C4-2B (cell line): ENCODE measurements at regions not wholly inside any gene's neighbourhood (a gene's known extent, or its start where the extent isn't known, plus 50 kb on each side); places are given as distances from the start of the nearest gene placed in this dataset.

Experiments
- H3K27ac ChIP-seq: fragments of 450-650 bp; 2 replicates; pipeline ENCODE4 v1.5.1; 2017
- ZFX ChIP-seq: fragments of 450-650 bp; IDR thresholded peaks from 2 replicates; pipeline ENCODE4 v1.6.1; 2017
- TF ChIP-seq, protein P1 (sequence below): fragments of 450-650 bp; conservative IDR thresholded peaks from 2 replicates; pipeline ENCODE4 v1.5.1; 2017; ENCODE audit warnings: mild to moderate bottlenecking

DNA sequence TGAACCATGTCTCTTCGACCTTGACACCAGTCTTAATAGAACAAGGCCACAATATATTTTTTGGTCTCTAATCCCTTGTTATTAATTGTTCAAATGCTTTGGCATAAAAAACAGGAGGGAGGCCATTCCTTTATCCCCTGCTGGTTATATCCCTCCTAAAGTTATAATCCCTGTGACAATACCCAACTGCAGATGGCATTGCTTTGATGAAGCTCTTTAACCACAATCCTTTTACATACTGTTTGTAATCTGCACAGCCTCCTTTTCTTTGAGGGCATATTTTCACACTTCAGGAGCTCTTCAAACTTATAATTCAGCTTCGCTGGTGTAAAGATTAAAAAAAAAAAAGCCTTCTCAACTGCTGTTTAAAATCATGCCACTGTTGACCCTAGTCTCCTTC lies 919.0 kb downstream of the EPHA3 start:
- TF ChIP-seq ZFX: no peak
- TF ChIP-seq, protein P1, sequence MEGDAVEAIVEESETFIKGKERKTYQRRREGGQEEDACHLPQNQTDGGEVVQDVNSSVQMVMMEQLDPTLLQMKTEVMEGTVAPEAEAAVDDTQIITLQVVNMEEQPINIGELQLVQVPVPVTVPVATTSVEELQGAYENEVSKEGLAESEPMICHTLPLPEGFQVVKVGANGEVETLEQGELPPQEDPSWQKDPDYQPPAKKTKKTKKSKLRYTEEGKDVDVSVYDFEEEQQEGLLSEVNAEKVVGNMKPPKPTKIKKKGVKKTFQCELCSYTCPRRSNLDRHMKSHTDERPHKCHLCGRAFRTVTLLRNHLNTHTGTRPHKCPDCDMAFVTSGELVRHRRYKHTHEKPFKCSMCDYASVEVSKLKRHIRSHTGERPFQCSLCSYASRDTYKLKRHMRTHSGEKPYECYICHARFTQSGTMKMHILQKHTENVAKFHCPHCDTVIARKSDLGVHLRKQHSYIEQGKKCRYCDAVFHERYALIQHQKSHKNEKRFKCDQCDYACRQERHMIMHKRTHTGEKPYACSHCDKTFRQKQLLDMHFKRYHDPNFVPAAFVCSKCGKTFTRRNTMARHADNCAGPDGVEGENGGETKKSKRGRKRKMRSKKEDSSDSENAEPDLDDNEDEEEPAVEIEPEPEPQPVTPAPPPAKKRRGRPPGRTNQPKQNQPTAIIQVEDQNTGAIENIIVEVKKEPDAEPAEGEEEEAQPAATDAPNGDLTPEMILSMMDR: no peak
- no peak overlapping the region for H3K27ac ChIP-seq

DNA sequence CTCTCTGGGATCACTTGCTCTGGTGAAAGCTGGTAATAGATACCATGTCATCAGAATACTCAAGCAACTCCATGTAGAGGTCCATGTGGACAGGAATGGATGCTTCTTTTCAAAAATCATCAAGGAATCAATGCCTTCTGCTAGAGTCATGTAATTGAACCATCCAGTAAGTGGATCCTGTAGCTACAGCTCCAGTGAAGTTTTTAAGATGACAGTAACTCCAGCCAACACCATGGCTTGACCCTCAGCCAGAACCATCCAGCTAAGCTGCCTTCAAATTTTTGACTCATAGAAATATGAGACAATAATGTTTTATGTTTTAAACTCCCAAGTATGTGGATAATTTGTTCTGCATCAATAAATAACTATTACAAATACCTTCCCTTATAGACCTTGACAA lies 923.7 kb downstream of the EPHA3 start:
- no peak for TF ChIP-seq ZFX
- TF ChIP-seq, protein P1: no peak
- H3K27ac ChIP-seq: no peak overlapping the region

DNA sequence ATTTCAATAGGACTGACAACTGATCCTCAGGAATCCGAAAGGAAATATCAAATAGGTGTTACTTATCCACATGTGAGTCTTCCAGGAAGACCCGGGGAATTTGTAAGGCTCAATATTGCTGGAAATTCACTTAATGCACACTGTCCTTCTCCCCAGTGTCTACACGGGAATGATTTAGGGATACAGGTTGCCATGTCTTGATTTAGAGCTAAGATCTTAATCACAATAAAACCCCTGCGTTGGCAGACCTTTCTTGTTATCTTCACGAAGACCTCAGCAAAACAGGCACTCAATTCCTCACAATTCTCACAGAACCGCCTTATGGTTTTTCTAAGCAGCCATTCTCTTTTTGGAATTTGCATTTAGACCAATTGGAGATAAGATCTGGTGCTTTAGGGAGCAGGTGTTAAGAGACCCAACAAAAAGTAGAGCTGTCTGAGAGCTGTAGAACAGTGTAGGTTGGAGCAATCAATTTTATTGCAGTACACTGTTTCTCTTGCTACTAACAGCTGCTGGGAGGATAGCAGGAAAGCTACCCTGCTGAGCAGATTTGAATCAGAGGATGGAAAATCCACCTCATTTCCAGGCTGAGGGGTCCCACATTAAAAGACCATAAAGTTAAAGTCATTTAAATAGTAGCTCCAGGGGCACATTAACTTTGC lies 925.7 kb downstream of the EPHA3 start:
- no peak for TF ChIP-seq ZFX
- TF ChIP-seq, protein P1: no peak
- H3K27ac ChIP-seq: no peak overlapping the region

DNA sequence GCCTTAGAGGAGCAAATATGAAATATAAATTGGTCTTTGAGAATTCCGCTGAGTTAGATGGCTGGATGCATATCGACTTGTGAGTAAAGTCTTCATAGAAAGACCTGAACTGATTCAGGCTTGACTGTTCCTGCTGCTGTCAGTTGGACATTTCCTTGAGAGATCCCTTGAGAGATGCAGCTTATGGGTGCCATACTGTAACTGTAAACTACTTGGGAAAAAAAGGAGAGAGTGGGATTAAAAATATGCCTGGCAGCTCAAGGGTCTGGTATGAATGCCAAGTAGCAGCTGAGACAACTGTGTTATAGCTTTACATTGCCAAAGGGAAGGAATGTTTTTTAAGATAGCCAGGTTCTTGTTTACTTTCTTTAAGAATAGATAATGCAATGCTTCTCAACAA lies 926.6 kb downstream of the EPHA3 start:
- H3K27ac ChIP-seq: no peak overlapping the region
- TF ChIP-seq ZFX: no peak
- TF ChIP-seq, protein P1: no peak

DNA sequence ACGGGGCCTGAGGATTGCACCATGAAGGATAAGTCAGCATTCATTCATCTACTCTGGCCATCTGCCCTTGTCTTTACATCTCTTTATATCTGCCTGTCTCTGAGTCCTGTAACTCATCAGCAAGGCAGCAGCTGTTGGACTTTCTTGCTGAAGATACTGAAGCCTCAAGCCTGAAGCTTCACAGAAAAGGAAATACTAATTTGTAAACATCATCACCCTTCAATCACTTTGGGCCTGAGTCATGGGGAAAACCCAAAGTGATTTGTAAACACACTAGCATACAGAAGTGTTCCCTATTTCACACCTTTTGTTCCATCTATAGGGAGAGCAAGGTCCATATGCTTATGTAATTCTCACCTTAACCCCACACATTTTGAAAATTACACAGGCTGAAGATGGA lies 928.2 kb downstream of the EPHA3 start:
- no peak overlapping the region for H3K27ac ChIP-seq
- TF ChIP-seq ZFX: no peak
- TF ChIP-seq, protein P1: no peak

DNA sequence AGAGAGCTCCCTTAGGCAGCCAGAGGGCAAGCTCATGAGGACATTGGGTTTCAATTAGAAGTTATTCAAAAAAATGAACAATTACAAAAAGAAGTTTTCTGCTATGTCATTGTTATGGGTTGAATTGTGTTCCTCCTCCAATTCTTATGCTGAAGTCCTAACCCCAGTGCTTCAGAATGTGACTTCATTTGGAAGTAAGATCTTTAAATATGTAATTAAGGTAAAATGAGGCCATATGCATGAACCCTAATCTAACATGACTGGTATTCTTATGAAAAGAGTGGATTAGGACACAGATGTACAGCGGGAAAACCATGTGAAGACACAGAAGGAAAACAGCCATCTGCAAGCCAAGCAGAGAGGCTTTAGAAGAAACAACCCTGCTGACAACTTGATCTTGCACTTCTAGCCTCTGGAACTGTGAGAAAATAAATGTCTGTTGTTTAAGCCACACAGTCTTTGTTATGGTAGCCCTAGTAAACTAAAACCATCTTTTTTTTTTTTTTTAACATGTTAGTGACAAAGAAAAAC lies 929.6 kb downstream of the EPHA3 start:
- no peak overlapping the region for H3K27ac ChIP-seq
- TF ChIP-seq ZFX: no peak
- TF ChIP-seq, protein P1: no peak

DNA sequence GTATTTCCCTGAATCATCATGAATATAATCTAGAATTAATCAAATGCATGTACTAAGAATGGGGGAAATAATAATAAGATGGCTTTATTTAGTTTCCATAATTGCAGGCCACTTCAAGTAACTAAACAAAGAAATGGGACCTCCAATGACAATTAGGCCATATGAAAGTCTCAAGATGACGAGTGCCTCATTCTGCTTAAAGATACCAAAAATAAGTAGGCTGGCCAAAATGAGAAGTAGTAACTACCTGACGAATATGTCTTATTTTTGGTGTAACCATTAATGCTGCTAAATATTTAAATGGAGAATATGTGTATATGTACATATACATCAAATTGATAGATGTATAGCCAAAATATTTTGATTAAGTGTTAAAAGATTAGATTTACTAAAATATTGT lies 932.6 kb downstream of the EPHA3 start:
- no peak overlapping the region for H3K27ac ChIP-seq
- TF ChIP-seq ZFX: no peak
- TF ChIP-seq, protein P1: no peak
